Activated T-cell treated with anti-CD3 and anti-CD28 coated beads, Interleukin-2, amount 50 U/mL, for 48 hours (primary cell): ENCODE measurements at regions not wholly inside any gene's neighbourhood (a gene's known extent, or its start where the extent isn't known, plus 50 kb on each side); places are given as distances from the start of the nearest gene placed in this dataset.

Experiments
- DNase-seq, 2 experiments: peaks; one replicate each; pipeline ENCODE4 v3.0.0-alpha.2; 2020

- no peak for DNase-seq
Observed at GRCh38 chr15:91562698-91563097, 290.8 kb upstream of the SLCO3A1 start.

DNA sequence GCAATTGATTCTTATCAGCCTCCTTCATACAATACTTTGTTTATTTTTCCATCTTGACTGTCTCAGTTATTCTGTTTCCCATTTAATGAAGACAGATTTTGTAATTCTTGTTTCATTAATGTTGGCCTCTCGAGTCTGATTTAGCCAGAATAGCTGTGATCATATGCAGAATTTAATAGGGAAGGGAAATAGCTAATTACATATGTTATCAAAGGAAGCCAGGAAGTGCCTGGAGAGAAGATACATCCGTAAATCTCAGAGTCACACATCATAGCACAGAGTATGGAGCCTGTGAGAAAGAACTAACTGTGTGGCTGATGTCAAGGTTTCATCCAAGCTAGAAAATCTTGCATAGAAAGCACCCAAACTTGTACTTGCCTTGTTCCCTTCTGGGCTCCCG, 288.9 kb upstream of the SLCO3A1 start:
- no peak for DNase-seq

DNA sequence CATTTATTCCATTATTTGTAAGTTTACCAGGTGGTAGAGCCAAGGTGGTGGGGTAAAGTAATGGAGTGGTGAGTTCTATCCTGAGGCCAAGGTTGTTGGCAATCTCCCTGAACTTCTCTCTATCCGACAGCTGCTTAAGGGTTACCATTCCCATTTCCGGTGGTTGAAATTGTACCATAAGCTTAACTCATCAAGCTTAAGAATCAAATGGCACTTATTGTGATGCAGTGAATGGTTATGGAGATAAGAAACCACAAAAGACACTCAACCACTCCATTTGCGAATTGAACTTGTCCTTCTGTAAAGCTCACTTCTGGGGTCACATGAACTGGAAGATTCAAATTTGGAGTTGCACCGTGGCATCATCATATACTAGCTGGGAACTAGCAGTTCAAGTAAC, 287.4 kb upstream of the SLCO3A1 start:
- no peak for DNase-seq

DNA sequence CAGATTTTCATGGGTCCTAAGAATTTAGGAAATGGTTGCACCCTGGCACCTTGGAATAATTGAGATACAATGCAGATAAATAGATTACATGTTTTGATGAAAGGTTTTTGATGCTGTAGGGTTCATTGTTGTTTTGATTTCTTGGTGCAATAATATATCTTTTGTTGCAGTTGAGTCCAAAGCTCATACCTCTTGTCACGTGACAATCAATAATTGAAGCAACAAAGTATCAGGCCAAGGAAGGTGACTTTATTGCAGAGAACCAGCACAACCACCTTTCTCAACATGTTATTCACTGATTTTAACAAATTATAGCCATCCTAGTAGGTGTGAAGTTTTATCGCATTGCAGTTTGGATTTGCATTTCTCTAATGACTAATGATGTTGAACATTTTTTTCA, 285.5 kb upstream of the SLCO3A1 start:
- DNase-seq, result no peak

GRCh38 chr15:91572110-91572509, 281.4 kb upstream of the SLCO3A1 start:
- no peak for DNase-seq

GRCh38 chr15:91576096-91576495, 277.4 kb upstream of the SLCO3A1 start:
- no peak for DNase-seq

- DNase-seq, result no peak
Observed at GRCh38 chr15:91578511-91578910, 275.0 kb upstream of the SLCO3A1 start.

DNA sequence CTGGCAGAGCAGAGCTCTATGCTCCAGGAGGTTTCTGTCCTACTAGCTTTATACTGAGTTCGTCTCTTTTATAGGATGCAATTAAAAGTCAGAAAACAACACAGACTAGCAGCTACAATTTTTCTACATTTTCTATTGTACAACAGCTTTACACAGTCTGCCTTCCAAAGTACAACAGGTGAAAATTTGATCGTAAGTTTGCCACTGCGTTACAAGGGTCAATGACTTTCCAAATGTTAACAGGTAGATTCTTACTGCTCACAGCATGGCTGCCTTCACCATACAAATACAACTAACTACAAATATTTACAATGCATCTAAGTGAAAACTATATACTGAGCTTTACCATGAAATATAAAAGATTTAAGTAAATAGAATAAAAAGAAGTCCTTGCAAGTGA, 268.6 kb upstream of the SLCO3A1 start:
- DNase-seq, result no peak

DNA sequence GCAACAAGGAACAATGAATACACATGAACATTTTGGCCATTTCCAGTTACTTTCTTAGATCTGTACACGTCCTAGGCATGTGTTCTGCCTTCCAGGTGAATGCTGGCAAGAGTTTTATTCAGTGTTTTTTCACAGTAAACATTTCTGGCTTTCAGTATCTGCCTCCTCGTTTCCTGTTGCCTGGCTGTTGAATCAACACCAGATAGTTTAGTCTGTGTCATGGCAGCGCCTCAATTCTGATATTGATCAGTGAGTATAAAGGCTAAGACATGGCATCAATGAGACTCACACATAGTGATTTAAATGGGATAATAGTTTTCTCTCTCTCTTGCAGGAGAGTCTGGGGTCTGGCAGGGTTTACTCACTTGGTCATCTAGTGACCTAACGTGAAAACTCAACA, 266.9 kb upstream of the SLCO3A1 start:
- DNase-seq, result no peak

- DNase-seq, result peak; percentile 23 to 24
Observed at GRCh38 chr15:91589360-91589759, 264.1 kb upstream of the SLCO3A1 start.

DNA sequence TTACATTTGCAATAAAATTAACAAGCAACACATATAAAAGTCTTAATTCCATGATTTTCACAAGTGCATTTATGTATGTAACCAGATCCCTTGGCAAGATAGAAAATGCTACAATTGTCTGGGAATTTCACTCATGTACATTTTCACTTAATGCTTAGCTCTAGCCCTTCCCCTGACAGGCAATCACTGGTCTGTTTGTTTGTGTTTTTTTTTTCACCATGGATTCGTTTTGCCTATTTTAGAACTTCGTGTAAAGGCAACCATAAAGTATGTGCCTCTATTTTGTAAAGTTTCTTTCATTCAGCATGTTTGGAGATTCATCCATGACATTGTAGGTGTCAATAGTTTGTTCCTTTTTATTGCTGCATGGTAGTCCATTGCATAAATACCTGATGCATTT, 260.9 kb upstream of the SLCO3A1 start:
- DNase-seq, result no peak

DNA sequence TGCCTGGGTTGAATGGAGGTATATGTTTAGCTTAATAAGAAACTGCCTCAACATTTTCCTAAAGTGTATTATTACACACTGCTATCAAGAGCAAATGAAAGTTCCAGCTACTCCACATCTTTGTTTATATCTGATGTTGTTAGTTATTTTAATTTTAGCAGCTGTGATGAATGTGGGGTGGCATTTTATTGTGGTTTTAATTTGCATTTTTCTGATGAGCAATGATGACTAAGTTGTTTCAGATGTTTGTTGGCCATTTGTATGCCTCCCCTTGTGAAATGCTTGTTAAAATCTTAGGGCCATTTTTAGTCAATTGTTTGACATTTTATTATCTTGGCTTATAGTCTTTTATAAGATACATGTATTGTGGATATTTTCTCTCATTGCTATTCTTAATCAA, 260.4 kb upstream of the SLCO3A1 start:
- DNase-seq, result no peak

- no peak for DNase-seq
Observed at GRCh38 chr15:91593653-91594052, 259.9 kb upstream of the SLCO3A1 start.

GRCh38 chr15:91599261-91599660, 254.2 kb upstream of the SLCO3A1 start:
- DNase-seq, result no peak

DNA sequence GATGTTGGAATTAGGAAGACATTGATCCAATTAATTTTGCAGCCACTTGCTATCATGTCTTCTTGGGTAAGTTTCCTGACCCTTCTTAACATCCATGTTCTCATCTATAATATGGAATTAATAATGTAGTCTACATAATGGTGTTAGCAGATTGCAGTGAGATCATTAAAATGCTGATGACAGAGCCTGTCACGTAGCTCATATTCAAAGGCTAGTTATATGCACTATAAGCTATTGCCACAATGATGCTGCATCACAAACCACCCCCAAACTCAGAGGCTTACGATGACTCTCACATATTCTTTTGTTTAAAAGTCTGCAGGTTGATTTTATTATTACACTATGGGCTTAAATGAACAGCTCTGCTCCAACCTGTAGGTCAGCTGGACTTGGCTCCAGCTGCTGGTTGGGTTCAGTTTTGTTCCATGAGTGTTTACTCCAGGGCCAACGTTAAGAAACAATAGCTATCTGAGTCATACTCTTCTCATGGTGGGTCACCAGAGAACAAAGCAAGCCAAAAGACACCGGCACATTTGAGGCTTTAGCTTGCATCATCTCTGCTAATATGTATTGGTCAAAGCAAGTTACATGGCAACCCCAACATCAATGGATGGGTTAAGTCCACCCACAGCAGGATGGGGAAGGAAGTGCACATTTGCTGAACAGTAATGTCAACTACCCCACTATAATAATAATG, 250.0 kb upstream of the SLCO3A1 start:
- no peak for DNase-seq

- no peak for DNase-seq
Observed at GRCh38 chr15:91604122-91604521, 249.4 kb upstream of the SLCO3A1 start.

- DNase-seq, result no peak
Observed at GRCh38 chr15:91605576-91605975, 247.9 kb upstream of the SLCO3A1 start.

DNA sequence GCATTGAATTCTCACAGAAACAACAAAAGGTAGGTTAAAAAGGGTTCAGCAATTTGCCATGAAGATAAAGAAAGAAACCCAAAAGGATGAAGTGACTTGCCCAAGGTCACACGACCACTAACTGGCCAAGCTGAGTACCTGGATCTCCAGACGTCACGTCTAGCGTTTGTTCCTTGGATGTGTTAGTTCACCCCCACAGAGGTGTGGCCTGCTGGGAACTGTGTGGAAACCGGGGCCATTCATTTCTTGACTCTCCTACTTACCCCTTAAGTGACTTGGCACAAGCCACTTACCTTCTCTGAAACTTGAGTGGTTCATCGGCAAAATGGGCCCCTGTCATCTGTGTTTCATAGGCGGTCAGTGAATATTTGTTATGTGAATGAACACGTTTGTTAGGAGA, 244.3 kb upstream of the SLCO3A1 start:
- DNase-seq, result no peak

GRCh38 chr15:91609966-91610365, 243.5 kb upstream of the SLCO3A1 start:
- no peak for DNase-seq

- no peak for DNase-seq
Observed at GRCh38 chr15:91611561-91612323, 241.8 kb upstream of the SLCO3A1 start.

- no peak for DNase-seq
Observed at GRCh38 chr15:91620229-91620628, 233.3 kb upstream of the SLCO3A1 start.

GRCh38 chr15:91622235-91622634, 231.3 kb upstream of the SLCO3A1 start:
- DNase-seq, result no peak

- no peak for DNase-seq
Observed at GRCh38 chr15:91622711-91623342, 230.7 kb upstream of the SLCO3A1 start.

GRCh38 chr15:91624353-91624968, 229.0 kb upstream of the SLCO3A1 start:
- no peak for DNase-seq
